Glutamatergic neuron (in vitro differentiated cells): ENCODE measurements at regions not wholly inside any gene's neighbourhood (a gene's known extent, or its start where the extent isn't known, plus 50 kb on each side); places are given as distances from the start of the nearest gene placed in this dataset.

ENCODE experiments used
- DNase-seq: peaks from one replicate; pipeline ENCODE4 v3.0.0; 2022
- H3K27ac Mint-ChIP-seq: one replicate; pipeline ENCODE4 v1.8.0; 2020; ENCODE audit warnings: mild to moderate bottlenecking, mixed read lengths, inconsistent platforms; ENCODE audit not compliant: unreplicated experiment
- H3K27me3 Mint-ChIP-seq: one replicate; pipeline ENCODE4 v1.8.0; 2020; ENCODE audit warnings: mild to moderate bottlenecking, moderate library complexity, mixed read lengths, inconsistent platforms; ENCODE audit not compliant: unreplicated experiment
- H3K36me3 Mint-ChIP-seq: one replicate; pipeline ENCODE4 v1.8.0; 2020; ENCODE audit warnings: mild to moderate bottlenecking, mixed read lengths, inconsistent platforms; ENCODE audit not compliant: unreplicated experiment
- H3K4me1 Mint-ChIP-seq: one replicate; pipeline ENCODE4 v1.8.0; 2020; ENCODE audit warnings: mild to moderate bottlenecking, low read depth, mixed read lengths, inconsistent platforms; ENCODE audit not compliant: unreplicated experiment
- H3K4me3 Mint-ChIP-seq: one replicate; pipeline ENCODE4 v1.8.0; 2020; ENCODE audit warnings: mild to moderate bottlenecking, mixed read lengths, inconsistent platforms; ENCODE audit not compliant: unreplicated experiment
- H3K9me3 Mint-ChIP-seq: one replicate; pipeline ENCODE4 v1.8.0; 2020; ENCODE audit warnings: mild to moderate bottlenecking, moderate library complexity, mixed read lengths, inconsistent platforms; ENCODE audit not compliant: unreplicated experiment
- CTCF ChIP-seq: fragments of 200-600 bp; sonication (generic); IDR thresholded peaks from one replicate; pipeline ENCODE4 v1.5.0; 2021; ENCODE audit not compliant: partially characterized antibody, unreplicated experiment

- no peak overlapping the region for H3K27ac Mint-ChIP-seq
- H3K4me3 Mint-ChIP-seq: no peak overlapping the region
- H3K36me3 Mint-ChIP-seq: no peaks in the 10 kb centered on the region
- H3K4me1 Mint-ChIP-seq: no peaks in the 10 kb centered on the region
- H3K9me3 Mint-ChIP-seq: no peaks in the 10 kb centered on the region
- no peak for TF ChIP-seq CTCF
- no peak for DNase-seq
- peaks cover 3% of the 10 kb centered on the region for H3K27me3 Mint-ChIP-seq
Observed at GRCh38 chrX:120021927-120022326, 55.6 kb downstream of the RHOXF2B start.

GRCh38 chrX:120020305-120020704 is 57.2 kb downstream of the RHOXF2B start:
- no peaks in the 10 kb centered on the region for H3K9me3 Mint-ChIP-seq
- no peak for TF ChIP-seq CTCF
- peaks cover 1% of the 10 kb centered on the region for H3K4me1 Mint-ChIP-seq
- no peak for DNase-seq
- no peak overlapping the region for H3K4me3 Mint-ChIP-seq
- H3K36me3 Mint-ChIP-seq: no peaks in the 10 kb centered on the region
- no peak overlapping the region for H3K27ac Mint-ChIP-seq
- H3K27me3 Mint-ChIP-seq: peaks cover 5% of the 10 kb centered on the region

- peaks cover 1% of the 10 kb centered on the region for H3K4me1 Mint-ChIP-seq
- no peak for TF ChIP-seq CTCF
- peaks cover 8% of the 10 kb centered on the region for H3K27me3 Mint-ChIP-seq
- H3K9me3 Mint-ChIP-seq: peaks cover 1% of the 10 kb centered on the region
- H3K4me3 Mint-ChIP-seq: peak overlapping the region; percentile 89
- H3K36me3 Mint-ChIP-seq: no peaks in the 10 kb centered on the region
- no peak for DNase-seq
- H3K27ac Mint-ChIP-seq: no peak overlapping the region
Observed at GRCh38 chrX:120016068-120016441, 61.4 kb downstream of the RHOXF2B start.

GRCh38 chrX:120015145-120016067 is 62.1 kb downstream of the RHOXF2B start:
- no peak for DNase-seq
- Mint-ChIP-seq H3K4me3 (peak overlapping the region; percentile 89), H3K36me3 (no peaks in the 10 kb centered on the region), H3K9me3 (peaks cover 1% of the 10 kb centered on the region), H3K4me1 (peaks cover 1% of the 10 kb centered on the region), H3K27me3 (peaks cover 8% of the 10 kb centered on the region), H3K27ac (no peak overlapping the region)
- TF ChIP-seq CTCF: no peak
